HFF-Myc (cell line): ENCODE measurements at regions not wholly inside any gene's neighbourhood (a gene's known extent, or its start where the extent isn't known, plus 50 kb on each side); places are given as distances from the start of the nearest gene placed in this dataset.

Source experiments
- DNase-seq: peaks from one replicate; pipeline ENCODE4 v3.0.0-alpha.2; 2011; ENCODE audit warnings: low read depth; ENCODE audit errors: extremely low read depth
- H3K4me3 ChIP-seq: replicated peaks from 2 replicates; pipeline ENCODE4 v1.5.1; 2011; ENCODE audit warnings: low read depth, mild to moderate bottlenecking, control low read depth, low read length
- CTCF ChIP-seq: IDR thresholded peaks from 2 replicates; pipeline ENCODE4 v1.5.1; 2012; ENCODE audit warnings: mild to moderate bottlenecking, low read depth, low read length, control low read depth; ENCODE audit errors: missing control alignments

- no peak for DNase-seq
- no peak for TF ChIP-seq CTCF
- no peak overlapping the region for H3K4me3 ChIP-seq
Observed at GRCh38 chr12:75833268-75833667, 198.3 kb downstream of the PHLDA1 start.

GRCh38 chr12:75831402-75831801, 200.2 kb downstream of the PHLDA1 start:
- no peak for DNase-seq
- no peak overlapping the region for H3K4me3 ChIP-seq
- no peak for TF ChIP-seq CTCF

GRCh38 chr12:75827061-75827460, 204.5 kb downstream of the PHLDA1 start:
- no peak overlapping the region for H3K4me3 ChIP-seq
- DNase-seq = no peak
- no peak for TF ChIP-seq CTCF

- TF ChIP-seq CTCF = no peak
- peak; percentile 74 for DNase-seq
- no peak overlapping the region for H3K4me3 ChIP-seq
Observed at GRCh38 chr12:75825686-75826085, 205.9 kb downstream of the PHLDA1 start.

- no peak overlapping the region for H3K4me3 ChIP-seq
- no peak for TF ChIP-seq CTCF
- no peak for DNase-seq
Observed at GRCh38 chr12:75823475-75823874, 208.1 kb downstream of the PHLDA1 start.

- no peak overlapping the region for H3K4me3 ChIP-seq
- DNase-seq = no peak
- TF ChIP-seq CTCF = no peak
Observed at GRCh38 chr12:75822416-75822815, 209.2 kb downstream of the PHLDA1 start.

GRCh38 chr12:75820848-75821578, 210.6 kb downstream of the PHLDA1 start:
- TF ChIP-seq CTCF = no peak
- DNase-seq = no peak
- H3K4me3 ChIP-seq = no peak overlapping the region
